H1 (cell line): ENCODE measurements at regions not wholly inside any gene's neighbourhood (a gene's known extent, or its start where the extent isn't known, plus 50 kb on each side); places are given as distances from the start of the nearest gene placed in this dataset.

Source experiments
- ATF3 ChIP-seq: IDR thresholded peaks from 2 replicates; pipeline ENCODE4 v1.6.1; 2011; ENCODE audit warnings: low read depth, mild to moderate bottlenecking, low read length; ENCODE audit not compliant: insufficient read depth
- CHD1 ChIP-seq: IDR thresholded peaks from 2 replicates; pipeline ENCODE4 v1.6.1; 2012; ENCODE audit warnings: low read depth, low read length, improper control_type of control experiment
- CHD2 ChIP-seq: IDR thresholded peaks from 2 replicates; pipeline ENCODE4 v1.6.1; 2012; ENCODE audit warnings: low read length, improper control_type of control experiment
- CTCF ChIP-seq, 3 experiments: IDR thresholded peaks; 1 replicate in 2 of 3; 2 replicates in 1 of 3; pipeline versions ENCODE4 v1.5.1 to v1.6.1; 2011; ENCODE audit warnings: low read length in 3 of 3, mild to moderate bottlenecking in 3 of 3, inconsistent platforms in 2 of 3, low read depth in 1 of 3, moderate library complexity in 1 of 3; ENCODE audit not compliant: insufficient read depth in 1 of 3; ENCODE audit errors: control extremely low read depth in 1 of 3
- EGR1 ChIP-seq: IDR thresholded peaks from 2 replicates; pipeline ENCODE4 v1.6.1; 2011; ENCODE audit warnings: low read depth, low read length, borderline replicate concordance
- PHF8 ChIP-seq: fragments of 200-600 bp; sonication (generic); conservative IDR thresholded peaks from 2 replicates; pipeline ENCODE4 v1.7.1; 2012; ENCODE audit warnings: low read depth, mild to moderate bottlenecking, inconsistent platforms, low read length, moderate library complexity
- SUZ12 ChIP-seq: fragments of 200-600 bp; sonication (generic); IDR thresholded peaks from 2 replicates; pipeline ENCODE4 v1.6.1; 2012; ENCODE audit warnings: mild to moderate bottlenecking, inconsistent platforms, low read length, moderate library complexity, mixed read lengths
- TEAD4 ChIP-seq: IDR thresholded peaks from 2 replicates; pipeline ENCODE4 v1.6.1; 2012; ENCODE audit warnings: low read depth, low read length, inconsistent platforms, mixed read lengths
- YY1 ChIP-seq: IDR thresholded peaks from 2 replicates; pipeline ENCODE4 v1.6.1; 2011; ENCODE audit warnings: low read depth, mild to moderate bottlenecking, low read length

GRCh38 chr6:121984956-121985355, 414.5 kb upstream of the HSF2 start:
- TF ChIP-seq YY1 (no peak), SUZ12 (no peak), CTCF (IDR thresholded peaks at IDR 0.05; ENCODE audit: control extremely low read depth in 1 of 3, insufficient read depth in 1 of 3, low read depth in 1 of 3, low read length in 3 of 3) (no peak), CHD2 (no peak), EGR1 (no peak), CHD1 (no peak), TEAD4 (no peak), PHF8 (no peak), ATF3 (no peak)
